Stimulated activated CD4-positive, alpha-beta T cell treated with anti-CD3 and anti-CD28 coated beads, Interleukin-1b, Interleukin-23, amount 100 ng/mL, for 24 hours (primary cell): ENCODE measurements at regions not wholly inside any gene's neighbourhood (a gene's known extent, or its start where the extent isn't known, plus 50 kb on each side); places are given as distances from the start of the nearest gene placed in this dataset.

Source experiments
- DNase-seq, 4 experiments: peaks; one replicate each; pipeline ENCODE4 v3.0.0-alpha.2; 2020; ENCODE audit warnings: low read depth in 4 of 4, low spot score in 1 of 4

- no peak for DNase-seq
Measured at GRCh38 chr13:72456486-72456885, 270.9 kb downstream of the MZT1 start.

DNA sequence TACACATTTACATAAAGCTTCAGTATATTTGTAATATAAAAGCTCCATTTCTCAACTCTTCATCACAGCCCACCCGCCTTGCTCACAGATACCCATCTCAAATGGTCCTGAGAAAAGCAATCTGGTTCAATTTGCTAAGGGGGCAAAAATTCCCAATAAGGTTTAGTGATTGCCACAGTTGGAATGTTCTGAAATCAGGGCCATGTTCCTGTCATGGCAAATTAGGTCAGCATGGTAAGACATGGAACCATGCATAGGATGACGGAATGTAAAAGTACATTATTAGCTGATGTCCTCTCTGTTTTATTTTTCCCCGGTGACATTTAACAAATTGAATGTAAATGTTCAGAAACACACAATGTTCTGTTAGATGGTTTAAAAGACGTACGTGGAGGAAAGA, 274.3 kb downstream of the MZT1 start:
- DNase-seq = no peak

- DNase-seq = no peak
Measured at GRCh38 chr13:72448082-72448481, 279.3 kb downstream of the MZT1 start.

- DNase-seq = no peak
Measured at GRCh38 chr13:72444999-72445398, 282.4 kb downstream of the MZT1 start.

DNA sequence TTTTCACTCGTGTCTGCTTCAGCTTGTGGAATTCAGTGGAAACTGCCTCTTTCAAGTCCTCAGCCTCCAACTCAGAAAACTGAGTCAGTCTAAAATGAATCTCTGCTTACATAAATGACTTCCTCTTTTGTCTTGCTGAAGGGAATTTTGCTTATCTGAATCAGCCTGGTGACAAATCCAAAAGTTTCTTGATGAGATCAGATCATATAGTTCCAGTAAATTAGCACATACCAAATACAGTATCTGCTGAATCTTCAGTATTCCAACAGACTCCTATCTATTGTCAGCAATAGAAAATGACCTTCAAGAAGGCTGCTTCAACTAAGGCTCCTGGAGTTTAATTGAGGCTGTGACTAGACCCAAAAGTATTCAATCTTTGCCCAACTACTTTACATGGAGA, 290.0 kb downstream of the MZT1 start:
- no peak for DNase-seq

DNA sequence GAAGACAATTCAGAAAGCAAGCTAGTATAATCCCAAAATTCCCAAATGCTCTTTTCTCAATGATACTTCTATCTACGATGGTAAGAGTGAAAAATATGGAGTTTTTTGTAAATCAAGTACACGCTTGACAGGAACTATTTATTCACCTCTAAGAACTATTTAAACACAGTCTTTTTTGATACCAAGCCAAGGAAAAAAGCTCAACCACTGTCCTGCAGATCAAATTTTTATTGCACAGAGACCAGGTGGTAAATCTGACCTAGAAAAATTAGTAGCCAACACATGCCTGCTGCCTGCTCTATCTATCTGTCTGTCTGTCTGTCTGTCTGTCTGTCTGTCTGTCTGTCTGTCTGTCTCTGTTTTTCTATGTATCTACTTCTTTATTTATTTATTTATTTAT, 292.2 kb downstream of the MZT1 start:
- DNase-seq = no peak

DNA sequence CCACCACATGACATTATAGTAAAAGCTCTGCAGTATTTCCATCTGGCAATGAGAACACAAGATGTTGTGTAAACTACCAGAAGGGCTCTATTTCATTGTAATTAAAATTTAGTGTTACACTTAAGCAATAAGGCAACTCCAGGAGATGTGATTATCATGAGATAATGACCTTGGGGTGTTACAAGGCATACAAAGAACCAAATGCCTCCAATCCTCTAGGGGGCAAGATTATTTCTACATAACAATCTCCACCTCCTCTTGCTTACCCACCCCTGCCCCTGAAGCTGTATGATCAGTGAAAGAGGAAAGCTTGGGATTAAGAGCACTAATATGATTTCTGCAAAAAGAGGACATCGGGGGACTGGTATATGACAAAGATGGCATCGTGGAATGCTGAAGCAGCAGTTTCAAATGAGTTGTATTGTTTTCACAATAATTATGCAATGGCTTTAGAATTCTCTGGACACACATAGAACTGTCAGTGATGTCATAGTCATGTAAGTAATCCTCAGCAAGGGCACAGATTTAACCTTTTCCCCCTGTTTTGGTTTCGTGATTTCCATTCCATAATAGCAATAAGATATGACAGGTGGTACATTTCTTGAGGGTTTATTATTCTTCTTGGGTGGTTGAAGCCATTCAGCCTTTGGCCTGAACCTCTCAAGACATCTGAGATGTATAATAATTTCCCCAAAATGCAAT, 295.3 kb downstream of the MZT1 start:
- no peak for DNase-seq

- no peak for DNase-seq
Measured at GRCh38 chr13:72430923-72431322, 296.5 kb downstream of the MZT1 start.

GRCh38 chr13:72427757-72428528, 299.5 kb downstream of the MZT1 start:
- DNase-seq = no peak

DNA sequence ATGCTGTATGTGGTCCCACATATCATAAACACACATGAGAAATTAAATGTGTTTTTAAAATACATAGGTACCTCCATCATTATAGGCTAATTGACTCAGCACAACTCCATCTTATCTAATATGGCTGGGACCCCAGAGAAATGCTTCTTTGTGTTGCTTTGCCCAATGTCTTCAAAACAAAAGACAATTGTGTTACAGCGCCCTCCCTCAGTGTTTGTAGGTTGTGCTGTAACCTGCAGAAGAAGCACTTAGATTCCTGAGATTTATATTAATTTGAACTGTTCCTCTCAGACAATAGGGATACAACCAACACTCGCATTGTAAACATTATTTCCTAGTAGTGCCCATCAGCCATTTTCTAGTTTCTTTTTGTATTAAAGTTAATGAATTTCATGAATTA, 303.4 kb downstream of the MZT1 start:
- no peak for DNase-seq

- DNase-seq = no peak
Measured at GRCh38 chr13:72415817-72416216, 311.6 kb downstream of the MZT1 start.

DNA sequence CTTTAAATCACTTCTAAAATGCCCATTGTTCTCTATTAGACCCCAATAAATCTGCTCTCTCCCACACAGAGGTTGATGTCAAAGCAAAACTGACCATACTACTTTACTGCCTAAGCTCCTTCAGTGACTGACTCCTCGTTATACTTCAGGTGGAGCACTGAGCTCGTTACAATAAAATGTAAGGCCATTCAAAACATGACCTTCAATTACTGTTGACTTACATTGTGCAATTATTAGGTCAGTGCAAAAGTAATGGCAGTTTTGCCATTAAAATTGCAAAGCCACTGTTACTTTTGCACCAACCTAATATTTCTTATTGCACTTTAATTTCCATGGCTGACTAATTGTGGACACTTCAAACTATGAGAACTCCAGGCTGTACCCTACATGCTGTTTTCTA, 314.9 kb downstream of the MZT1 start:
- DNase-seq = no peak

- no peak for DNase-seq
Measured at GRCh38 chr13:72405441-72405840, 322.0 kb downstream of the MZT1 start.

- DNase-seq = no peak
Measured at GRCh38 chr13:72403396-72404010, 323.9 kb downstream of the MZT1 start.

- DNase-seq = no peak
Measured at GRCh38 chr13:72400856-72401255, 326.6 kb downstream of the MZT1 start.

- DNase-seq = no peak
Measured at GRCh38 chr13:72399351-72399750, 328.1 kb downstream of the MZT1 start.

GRCh38 chr13:72397265-72397664, 330.2 kb downstream of the MZT1 start:
- DNase-seq = no peak

- no peak for DNase-seq
Measured at GRCh38 chr13:72390909-72391308, 336.5 kb downstream of the MZT1 start.

DNA sequence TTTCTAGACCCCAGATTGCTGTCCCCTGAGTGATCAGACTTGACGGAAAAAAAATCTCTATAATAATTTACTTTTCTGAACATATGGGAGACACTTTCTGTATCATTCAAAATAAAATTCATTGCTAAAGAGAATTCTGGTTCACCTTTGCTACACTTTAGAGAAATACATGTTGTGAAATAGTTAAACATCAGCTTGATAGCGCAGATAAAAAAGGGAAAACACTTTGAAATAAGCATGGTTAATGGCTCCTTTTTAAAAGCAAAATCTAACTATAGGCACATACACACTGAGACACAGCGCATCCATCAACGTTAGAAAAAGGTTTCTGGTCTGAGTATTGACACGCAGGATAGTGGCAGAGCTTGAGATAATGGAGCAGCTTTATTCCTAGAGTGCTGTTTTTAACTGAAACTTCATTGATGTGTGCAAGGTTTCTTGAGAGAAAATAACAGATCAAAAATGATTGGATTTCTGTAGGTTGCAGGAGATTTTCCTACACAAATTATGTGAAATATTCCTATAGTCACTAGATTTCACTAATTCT, 341.2 kb downstream of the MZT1 start:
- DNase-seq = no peak

- DNase-seq = no peak
Measured at GRCh38 chr13:72384879-72385278, 342.6 kb downstream of the MZT1 start.

GRCh38 chr13:72384186-72384823, 343.1 kb downstream of the MZT1 start:
- DNase-seq = no peak

DNA sequence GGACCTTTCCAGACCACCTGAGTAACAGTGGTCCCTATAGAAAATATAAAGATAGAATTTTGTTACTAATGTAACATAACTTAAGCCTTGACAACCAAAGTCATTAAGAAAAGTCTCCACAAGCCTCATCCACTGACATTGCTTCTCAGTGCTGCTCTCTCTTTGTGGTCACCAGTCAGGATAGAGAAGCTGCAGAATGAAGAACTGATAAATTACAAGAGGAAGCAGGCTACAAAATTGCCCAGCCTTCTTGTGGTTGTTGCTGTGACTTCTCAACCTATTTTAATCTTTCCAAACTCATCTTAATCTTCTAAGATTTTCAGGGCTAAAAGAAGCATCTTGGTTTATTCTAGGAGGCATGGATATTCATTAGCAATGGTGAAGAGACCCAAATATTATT, 343.8 kb downstream of the MZT1 start:
- DNase-seq = no peak
